Gastrocnemius medialis (tissue), 4 donors: ENCODE measurements at regions not wholly inside any gene's neighbourhood (a gene's known extent, or its start where the extent isn't known, plus 50 kb on each side); places are given as distances from the start of the nearest gene placed in this dataset.

Experiments used
- ATAC-seq, 2 donors: fragments of 150-250 bp; one replicate each; pipeline ENCODE4 v1.9.1; 2016
- DNase-seq, 2 donors: peaks; one replicate each; pipeline ENCODE4 v3.0.0-alpha.2; 2019
- H3K27ac ChIP-seq, 4 donors: fragments of 200-600 bp; sonication (generic); 1 replicate in 1 of 4; 2 replicates in 3 of 4; pipeline ENCODE4 v1.5.1; 2016 to 2018; ENCODE audit warnings: mild to moderate bottlenecking in 2 of 4, moderate library complexity in 1 of 4
- H3K27me3 ChIP-seq, 3 donors: fragments of 200-600 bp; sonication (generic) in 2 of 3; 1 replicate in 1 of 3; 2 replicates in 2 of 3; pipeline versions ENCODE4 v1.5.1 to v1.6.0; 2016 to 2019; ENCODE audit warnings: mild to moderate bottlenecking in 1 of 3, moderate library complexity in 1 of 3
- H3K36me3 ChIP-seq, 2 donors: fragments of 200-600 bp; sonication (generic) in 1 of 2; one replicate each; pipeline ENCODE4 v1.5.1; 2017 to 2018
- H3K4me1 ChIP-seq, 2 donors: fragments of 200-600 bp; sonication (generic) in 1 of 2; one replicate each; pipeline ENCODE4 v1.5.1; 2016 to 2017; ENCODE audit warnings: mild to moderate bottlenecking in 2 of 2
- H3K4me3 ChIP-seq, 4 donors: fragments of 200-600 bp; sonication (generic) in 3 of 4; 1 replicate in 1 of 4; 2 replicates in 3 of 4; pipeline ENCODE4 v1.5.1; 2016 to 2019; ENCODE audit warnings: mild to moderate bottlenecking in 2 of 4
- H3K9me3 ChIP-seq, 3 donors: fragments of 200-600 bp; sonication (generic) in 2 of 3; 1 replicate in 1 of 3; 2 replicates in 2 of 3; pipeline ENCODE4 v1.5.1; 2016 to 2019
- POLR2A ChIP-seq, 2 donors: fragments of 450-650 bp; IDR thresholded peaks; one replicate each; pipeline ENCODE4 v1.6.1; 2017; ENCODE audit warnings: antibody characterized with exemption in 2 of 2, mild to moderate bottlenecking in 2 of 2, moderate library complexity in 2 of 2
- in situ Hi-C, 4 donors: fragments of 200-750 bp; cut with MboI; loops; one replicate each; pipeline versions ENCODE4 v1.15.0 to v1.8.0; 2017; ENCODE audit warnings: low sequenced_read_pairs in 4 of 4
- intact Hi-C: fragments of 100-400 bp; cut with DNase I; formaldehyde crosslinking; loops from one replicate; pipeline ENCODE4 v1.15.1; 2023; ENCODE audit warnings: low total_unique reads
- TF ChIP-seq, protein P1 (sequence below), 5 experiments: fragments of 450-650 bp in 3 of 5; fragments of 200-600 bp in 2 of 5; sonication (generic) in 2 of 5; IDR thresholded peaks in 4 of 5; conservative IDR thresholded peaks in 1 of 5; 1 replicate in 4 of 5; 2 replicates in 1 of 5; pipeline ENCODE4 v1.5.1; 2016 to 2019; ENCODE audit warnings: antibody characterized with exemption in 5 of 5, mild to moderate bottlenecking in 3 of 5, moderate library complexity in 3 of 5

GRCh38 chr3:31449318-31449717 is 83.4 kb upstream of the STT3B start:
- TF ChIP-seq, protein P1, sequence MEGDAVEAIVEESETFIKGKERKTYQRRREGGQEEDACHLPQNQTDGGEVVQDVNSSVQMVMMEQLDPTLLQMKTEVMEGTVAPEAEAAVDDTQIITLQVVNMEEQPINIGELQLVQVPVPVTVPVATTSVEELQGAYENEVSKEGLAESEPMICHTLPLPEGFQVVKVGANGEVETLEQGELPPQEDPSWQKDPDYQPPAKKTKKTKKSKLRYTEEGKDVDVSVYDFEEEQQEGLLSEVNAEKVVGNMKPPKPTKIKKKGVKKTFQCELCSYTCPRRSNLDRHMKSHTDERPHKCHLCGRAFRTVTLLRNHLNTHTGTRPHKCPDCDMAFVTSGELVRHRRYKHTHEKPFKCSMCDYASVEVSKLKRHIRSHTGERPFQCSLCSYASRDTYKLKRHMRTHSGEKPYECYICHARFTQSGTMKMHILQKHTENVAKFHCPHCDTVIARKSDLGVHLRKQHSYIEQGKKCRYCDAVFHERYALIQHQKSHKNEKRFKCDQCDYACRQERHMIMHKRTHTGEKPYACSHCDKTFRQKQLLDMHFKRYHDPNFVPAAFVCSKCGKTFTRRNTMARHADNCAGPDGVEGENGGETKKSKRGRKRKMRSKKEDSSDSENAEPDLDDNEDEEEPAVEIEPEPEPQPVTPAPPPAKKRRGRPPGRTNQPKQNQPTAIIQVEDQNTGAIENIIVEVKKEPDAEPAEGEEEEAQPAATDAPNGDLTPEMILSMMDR (IDR thresholded peaks at IDR 0.05 in 4 of 5, conservative IDR thresholded peaks at IDR 0.05 in 1 of 5), result no peak
- TF ChIP-seq POLR2A (IDR thresholded peaks at IDR 0.05), result no peak
- no peaks in the 10 kb centered on the region for H3K9me3 ChIP-seq
- H3K27me3 ChIP-seq, result no peaks in the 10 kb centered on the region
- H3K36me3 ChIP-seq, result no peaks in the 10 kb centered on the region
- no peak overlapping the region for H3K27ac ChIP-seq
- H3K4me1 ChIP-seq, result no peaks in the 10 kb centered on the region
- ATAC-seq (no peak), DNase-seq (no peak)
- intact Hi-C loops, result no loop called here
- no peak overlapping the region for H3K4me3 ChIP-seq
- in situ Hi-C loops, result no loop called here

GRCh38 chr3:31450345-31450744 is 82.4 kb upstream of the STT3B start:
- H3K9me3 ChIP-seq, result no peaks in the 10 kb centered on the region
- TF ChIP-seq POLR2A (IDR thresholded peaks at IDR 0.05), result no peak
- TF ChIP-seq, protein P1 (IDR thresholded peaks at IDR 0.05 in 4 of 5, conservative IDR thresholded peaks at IDR 0.05 in 1 of 5), result no peak
- H3K4me1 ChIP-seq, result no peaks in the 10 kb centered on the region
- H3K4me3 ChIP-seq, result no peak overlapping the region
- DNase-seq, result no peak
- in situ Hi-C loops (no loop called here), intact Hi-C loops (no loop called here)
- no peak overlapping the region for H3K27ac ChIP-seq
- H3K27me3 ChIP-seq, result no peaks in the 10 kb centered on the region
- ATAC-seq, result no peak
- no peaks in the 10 kb centered on the region for H3K36me3 ChIP-seq

GRCh38 chr3:31452495-31453106 is 80.1 kb upstream of the STT3B start:
- no peak overlapping the region for H3K4me3 ChIP-seq

DNA sequence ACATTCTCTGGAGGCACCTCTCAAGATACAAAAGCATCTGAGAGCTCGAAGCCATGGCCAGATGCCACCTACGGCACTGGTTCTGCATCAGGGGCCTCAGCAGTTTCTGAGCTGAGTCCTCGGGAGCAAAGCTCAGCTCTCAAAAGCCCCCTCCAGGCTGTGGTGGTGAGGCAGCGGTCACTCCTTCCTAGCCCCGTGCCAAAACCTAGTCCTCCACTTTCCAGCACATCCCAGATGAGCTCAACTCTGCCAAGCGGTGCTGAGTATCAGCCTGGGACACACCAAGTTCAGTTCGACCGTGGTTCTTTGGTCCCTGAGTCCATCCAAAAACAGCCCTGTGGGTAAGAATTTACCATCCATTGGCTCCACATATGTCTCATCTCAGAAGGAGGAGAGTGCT is 79.3 kb upstream of the STT3B start:
- intact Hi-C loops (no loop called here), in situ Hi-C loops (no loop called here)
- no peak overlapping the region for H3K4me3 ChIP-seq
- TF ChIP-seq, protein P1 (IDR thresholded peaks at IDR 0.05 in 4 of 5, conservative IDR thresholded peaks at IDR 0.05 in 1 of 5), result no peak
- TF ChIP-seq POLR2A (IDR thresholded peaks at IDR 0.05), result no peak
- no peaks in the 10 kb centered on the region for H3K4me1 ChIP-seq
- ATAC-seq (no peak), DNase-seq (no peak)
- H3K36me3 ChIP-seq, result no peaks in the 10 kb centered on the region
- no peaks in the 10 kb centered on the region for H3K9me3 ChIP-seq
- no peaks in the 10 kb centered on the region for H3K27me3 ChIP-seq
- H3K27ac ChIP-seq, result no peak overlapping the region

More at GRCh38 chr3:31452495-31453106, 80.1 kb upstream of the STT3B start:
- Histone ChIP-seq H3K27me3 (no peaks in the 10 kb centered on the region), H3K4me1 (no peaks in the 10 kb centered on the region), H3K36me3 (no peaks in the 10 kb centered on the region), H3K9me3 (no peaks in the 10 kb centered on the region), H3K27ac (no peak overlapping the region)
- intact Hi-C loops (no loop called here), in situ Hi-C loops (no loop called here)
- DNase-seq (no peak), ATAC-seq (no peak)
- TF ChIP-seq, protein P1 (IDR thresholded peaks at IDR 0.05 in 4 of 5, conservative IDR thresholded peaks at IDR 0.05 in 1 of 5), result no peak
- TF ChIP-seq POLR2A (IDR thresholded peaks at IDR 0.05), result no peak

GRCh38 chr3:31455524-31455923 is 77.2 kb upstream of the STT3B start:
- H3K9me3 ChIP-seq, result no peaks in the 10 kb centered on the region
- H3K27me3 ChIP-seq, result no peaks in the 10 kb centered on the region
- in situ Hi-C loops, result no loop called here
- intact Hi-C loops, result no loop called here
- H3K36me3 ChIP-seq, result no peaks in the 10 kb centered on the region
- ATAC-seq, result no peak
- no peak overlapping the region for H3K27ac ChIP-seq
- TF ChIP-seq, protein P1 (IDR thresholded peaks at IDR 0.05 in 4 of 5, conservative IDR thresholded peaks at IDR 0.05 in 1 of 5), result no peak
- TF ChIP-seq POLR2A (IDR thresholded peaks at IDR 0.05), result no peak
- H3K4me3 ChIP-seq, result no peak overlapping the region
- no peaks in the 10 kb centered on the region for H3K4me1 ChIP-seq
- DNase-seq, result no peak
